CD1c-positive myeloid dendritic cell (primary cell): ENCODE measurements at regions not wholly inside any gene's neighbourhood (a gene's known extent, or its start where the extent isn't known, plus 50 kb on each side); places are given as distances from the start of the nearest gene placed in this dataset.
"Not testable (repeated sequence)": the region's sequence is repeated elsewhere in the genome, so short reads cannot be mapped to it uniquely, and the experiment has no call there.

Experiments
- DNase-seq: peaks from one replicate; pipeline ENCODE4 v3.0.0-alpha.2; 2016; ENCODE audit errors: extremely low spot score

DNA sequence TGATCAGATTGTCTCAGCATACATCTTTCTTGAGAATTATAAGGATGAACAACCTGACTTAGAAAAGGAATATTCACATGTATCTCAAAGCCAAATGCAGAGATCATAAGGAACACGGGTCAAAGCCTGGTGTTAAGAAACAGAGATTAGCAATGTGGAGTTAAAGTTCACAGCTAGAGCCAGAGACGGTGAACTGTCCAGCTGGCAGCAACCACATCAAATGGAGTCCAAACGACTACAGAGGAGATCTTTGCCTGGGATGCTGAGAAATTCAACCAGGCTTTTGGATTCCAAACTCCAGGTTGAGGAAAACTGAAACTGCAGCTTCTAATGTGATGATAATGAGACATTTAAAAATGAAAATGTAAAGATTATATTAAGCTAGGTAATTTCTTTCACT is 939.9 kb upstream of the NXPH2 start:
- no peak for DNase-seq

DNA sequence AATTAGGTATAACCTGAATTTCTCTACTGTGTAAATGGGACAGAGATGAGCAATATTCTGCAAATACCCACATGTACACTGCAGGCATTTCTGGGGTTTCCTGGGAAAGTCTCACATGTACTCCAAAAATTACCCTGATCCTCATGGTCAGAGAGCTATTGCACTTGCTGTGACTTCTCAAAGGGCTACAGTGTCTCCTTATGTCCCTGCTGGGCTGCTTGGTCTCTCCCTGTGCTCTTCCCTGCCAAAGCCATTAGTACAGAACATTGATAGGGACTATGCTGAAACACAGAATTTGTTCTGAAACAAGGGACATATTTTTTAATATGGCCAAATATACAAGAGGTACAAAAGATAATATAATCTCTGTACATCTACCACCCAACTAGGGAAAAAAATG is 924.4 kb upstream of the NXPH2 start:
- DNase-seq = no peak

DNA sequence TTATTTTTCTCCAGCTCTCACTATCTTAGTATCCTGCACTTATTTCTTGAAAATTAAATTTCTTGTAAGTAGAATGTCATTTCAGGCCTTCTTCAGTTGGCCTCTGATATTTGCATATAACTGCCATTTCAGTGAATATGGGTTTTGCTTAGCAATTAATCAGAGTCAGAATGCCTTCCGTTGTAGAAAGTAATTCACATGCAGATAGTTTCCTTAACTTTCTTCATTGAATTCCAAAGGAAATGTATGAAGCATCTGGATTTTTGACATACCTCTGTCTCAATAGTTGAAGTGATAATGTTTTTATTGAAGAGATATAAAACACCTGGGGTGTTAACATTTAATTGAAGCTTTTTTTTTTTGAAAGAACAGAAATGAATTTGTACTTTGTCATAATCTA is 914.1 kb upstream of the NXPH2 start:
- DNase-seq = no peak

DNA sequence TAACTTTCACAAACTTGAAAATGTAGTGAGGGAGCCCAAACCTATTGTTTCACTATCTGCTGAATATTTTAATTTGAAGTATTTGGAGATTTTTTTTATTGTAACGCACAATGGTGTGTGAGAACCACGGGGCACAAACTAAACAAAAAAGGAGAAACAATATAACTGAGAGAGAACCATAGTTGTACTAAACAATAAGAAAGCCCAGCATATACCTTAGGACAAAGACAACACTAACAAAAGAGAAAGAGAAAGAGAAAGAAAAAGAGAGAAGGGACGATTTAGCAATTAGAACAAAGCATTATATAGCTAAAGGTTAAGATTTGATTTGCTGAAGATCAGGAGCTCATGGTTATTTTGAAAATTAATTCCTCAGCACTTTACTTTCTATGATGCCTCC is 906.0 kb upstream of the NXPH2 start:
- no peak for DNase-seq

DNA sequence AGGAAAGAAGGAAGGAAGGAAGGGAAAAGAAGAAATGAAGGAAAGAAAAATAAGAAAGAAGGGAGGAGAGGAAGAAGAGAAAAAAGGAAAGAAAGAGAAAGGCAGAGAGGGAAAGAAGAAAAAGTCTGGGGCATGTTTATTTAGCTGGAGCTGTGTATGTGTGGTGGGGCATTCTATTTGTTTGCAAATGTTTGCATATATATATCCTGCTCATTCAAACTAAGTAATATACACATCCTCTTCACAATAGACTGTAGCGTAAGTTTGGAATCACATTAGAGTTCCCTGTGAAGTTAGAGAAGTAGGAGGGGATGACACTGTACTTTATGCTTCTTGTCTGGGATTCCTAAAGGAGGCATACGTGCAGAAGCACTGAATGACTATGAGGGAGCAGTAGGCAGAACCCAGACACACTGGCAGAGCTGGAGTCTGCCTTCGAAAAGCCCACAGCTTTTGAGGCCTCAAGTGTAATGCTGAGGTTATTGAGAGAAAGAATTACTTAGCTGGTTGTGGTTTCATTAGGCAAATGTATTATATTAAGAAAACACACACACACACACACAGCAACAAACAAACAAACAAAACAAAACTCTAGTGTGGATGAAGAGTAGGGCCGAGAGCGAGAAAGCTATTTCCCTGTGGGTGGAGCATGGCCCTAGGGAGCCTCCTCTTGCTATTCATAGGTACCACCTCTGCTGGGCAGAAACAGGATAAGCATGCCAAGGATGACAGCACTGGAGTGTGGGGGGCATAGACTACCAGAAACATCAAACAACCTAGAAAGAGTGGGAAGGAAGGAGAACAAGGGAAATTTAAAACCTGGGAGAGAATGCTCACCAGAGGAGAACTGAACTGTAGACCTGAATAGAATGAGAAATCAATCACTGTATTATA is 905.1 kb upstream of the NXPH2 start:
- no peak for DNase-seq

DNA sequence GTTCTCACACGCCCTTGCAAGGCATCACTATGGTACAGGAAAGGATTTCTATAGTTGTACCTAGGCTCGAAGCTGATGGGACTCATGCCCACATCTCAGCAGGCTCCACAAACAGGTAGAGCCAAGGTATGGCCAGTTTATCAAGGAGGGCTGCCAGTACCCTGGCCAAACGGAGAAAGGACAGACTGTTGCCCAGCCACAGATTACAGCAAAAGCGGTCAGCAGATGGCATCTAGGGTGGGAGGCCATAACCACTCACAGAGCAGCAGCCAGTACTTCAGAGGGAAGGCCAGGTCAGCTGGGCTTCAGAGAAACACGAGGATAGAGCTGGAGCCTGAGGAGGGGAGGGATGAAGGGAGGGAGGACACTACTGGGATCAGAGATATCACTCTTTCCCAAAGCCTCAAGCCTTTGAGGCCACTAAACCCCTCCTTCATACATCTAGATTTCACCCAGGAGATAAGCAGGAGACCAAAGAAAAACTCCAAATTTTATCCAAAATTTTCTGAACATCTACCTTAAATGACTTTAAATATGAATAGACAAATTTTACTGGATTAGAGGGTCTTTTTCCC is 904.2 kb upstream of the NXPH2 start:
- no peak for DNase-seq

DNA sequence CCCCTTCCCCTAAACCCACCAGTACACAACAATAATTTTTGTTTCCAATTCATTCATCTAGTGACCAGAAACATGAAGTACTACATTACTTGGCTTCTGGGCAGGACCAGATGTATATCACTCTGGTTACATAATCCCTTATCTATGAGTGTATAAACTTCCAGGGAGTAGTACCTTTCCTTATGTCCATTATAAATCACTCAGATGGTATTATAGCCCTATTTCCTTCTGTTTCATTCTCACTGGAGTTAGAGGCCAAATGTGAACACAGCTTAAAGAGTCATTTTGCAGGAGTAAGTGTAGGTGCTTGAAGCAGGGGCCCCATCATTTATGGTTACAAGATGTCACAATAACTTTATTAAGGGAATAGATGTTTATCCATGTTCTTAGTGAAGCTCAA is 894.4 kb upstream of the NXPH2 start:
- DNase-seq = no peak

DNA sequence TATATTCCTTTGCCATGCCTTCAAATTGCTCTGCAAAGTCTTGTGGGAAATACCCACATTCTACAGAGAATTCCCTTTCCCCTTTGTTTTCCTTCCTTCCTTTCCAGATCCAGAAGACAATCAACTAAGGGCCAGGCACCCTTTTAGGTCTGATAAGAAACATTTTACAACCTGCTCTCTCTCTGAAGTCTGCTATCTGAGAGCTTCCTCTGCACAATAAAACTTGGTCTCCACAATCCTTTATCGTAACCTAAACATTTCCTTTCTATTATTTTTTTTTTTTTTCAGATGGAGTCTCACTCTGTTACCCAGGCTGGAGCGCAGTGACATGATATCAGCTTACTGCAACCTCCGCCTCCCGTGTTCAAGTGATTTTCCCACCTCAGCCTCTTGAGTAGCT is 893.3 kb upstream of the NXPH2 start:
- not testable (repeated sequence) for DNase-seq

DNA sequence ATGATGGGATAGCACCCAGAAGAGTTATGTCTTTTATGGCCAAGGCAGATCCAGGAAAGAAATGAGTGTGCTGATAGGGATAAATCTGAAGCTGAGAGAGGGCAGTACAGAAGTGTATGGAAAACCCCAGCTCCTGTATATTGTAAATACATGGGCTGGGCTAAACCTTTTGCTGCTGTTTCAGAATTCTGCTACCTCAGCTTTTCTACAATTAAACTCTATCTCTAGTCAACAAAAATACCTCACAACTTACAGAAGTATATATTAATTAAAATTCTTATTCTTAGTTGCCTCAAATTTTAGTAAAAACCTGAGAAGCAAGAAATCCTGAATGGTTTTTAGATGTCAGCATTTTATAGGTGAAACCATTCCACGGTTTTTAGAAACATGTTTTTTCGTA is 889.5 kb upstream of the NXPH2 start:
- no peak for DNase-seq

DNA sequence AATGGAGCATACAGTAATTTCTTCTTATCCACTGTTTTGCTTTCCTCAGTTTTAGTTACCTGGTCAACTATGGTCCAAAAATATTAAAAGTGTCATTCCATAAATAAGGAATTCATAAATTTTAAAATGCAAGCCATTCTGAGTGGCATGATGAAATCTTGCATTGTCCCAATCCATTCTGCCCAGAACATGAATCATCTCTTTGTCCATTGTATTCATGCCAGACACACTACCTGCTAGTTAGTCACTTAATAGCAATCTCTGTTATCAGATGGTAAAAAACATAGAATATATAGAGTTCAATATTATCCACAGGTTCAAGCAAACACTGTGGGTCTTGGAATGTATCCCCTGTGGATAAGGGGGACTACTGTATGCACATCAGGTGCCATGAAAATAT is 872.2 kb upstream of the NXPH2 start:
- DNase-seq = no peak

DNA sequence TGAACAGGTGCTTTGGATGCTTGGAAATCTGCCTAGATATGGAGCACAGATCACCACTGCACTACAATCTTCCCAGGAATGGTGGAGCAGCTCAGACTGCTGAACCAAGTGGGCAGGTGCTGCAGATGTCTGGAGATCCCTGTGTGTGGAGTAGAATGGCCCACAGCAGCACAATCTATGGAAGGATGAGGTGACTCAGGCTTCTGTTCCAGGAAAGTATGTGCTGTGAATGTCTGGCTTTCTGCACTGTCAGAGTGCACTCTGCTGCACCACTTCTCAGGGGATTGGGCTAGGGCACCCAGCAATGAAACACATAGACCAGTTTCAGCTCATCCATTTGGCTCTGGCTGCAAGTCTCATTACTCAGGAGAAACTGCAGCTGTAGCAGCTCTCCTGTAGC is 865.4 kb upstream of the NXPH2 start:
- no peak for DNase-seq

DNA sequence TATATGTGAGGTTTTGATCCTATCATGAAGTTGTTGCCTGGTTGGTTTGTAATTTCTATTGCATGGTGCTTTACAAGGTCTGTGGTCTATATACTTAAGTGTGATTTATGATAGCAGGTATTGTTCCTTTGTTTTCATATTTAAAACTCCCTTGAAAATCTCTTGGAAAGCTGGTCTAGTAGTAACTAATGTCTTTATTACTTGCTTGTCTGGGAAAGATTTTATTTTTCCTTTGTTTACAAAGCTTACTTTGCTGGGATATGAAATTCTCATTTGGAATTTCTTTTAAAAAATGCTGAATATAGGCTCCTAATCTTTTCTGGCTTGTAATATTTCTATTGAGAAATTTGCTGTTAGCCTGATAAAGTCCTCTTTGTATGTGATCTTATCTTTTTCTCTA is 862.9 kb upstream of the NXPH2 start:
- no peak for DNase-seq

DNA sequence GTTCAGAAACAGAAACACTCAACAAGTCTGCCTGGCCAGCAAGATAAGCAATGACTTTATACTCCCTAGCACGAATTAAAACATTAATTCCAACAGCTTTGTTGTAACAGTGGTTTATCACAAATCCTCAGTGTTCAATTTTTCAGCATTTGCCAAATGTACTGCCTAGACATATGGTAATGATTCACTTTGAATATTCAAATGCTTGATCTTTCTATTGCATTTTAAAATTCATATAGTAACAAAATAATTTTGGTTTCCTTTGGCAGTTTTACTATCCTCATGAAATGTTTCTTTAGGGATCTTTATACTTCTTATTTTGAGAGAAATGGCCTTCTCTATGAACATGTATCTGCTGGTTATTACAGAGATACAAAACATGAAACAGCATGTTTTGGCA is 851.8 kb upstream of the NXPH2 start:
- no peak for DNase-seq

DNA sequence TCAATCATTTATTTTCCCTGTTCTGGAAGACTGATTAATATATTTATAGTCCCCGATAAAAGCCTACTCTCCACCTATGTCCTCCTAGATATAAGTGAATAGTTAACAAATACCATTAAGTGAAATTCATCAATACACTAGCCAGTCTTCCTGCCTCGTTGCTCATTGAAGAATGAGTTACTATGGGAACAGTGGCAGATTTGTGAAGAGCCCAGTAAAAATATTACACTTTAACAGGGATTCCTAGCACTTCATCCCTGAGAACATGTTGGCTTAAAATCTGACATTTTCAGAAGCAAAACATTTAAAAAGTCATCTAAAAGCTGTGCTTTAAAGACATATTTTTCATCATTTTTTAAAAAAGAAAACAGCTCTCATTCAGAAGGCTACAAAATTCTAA is 848.7 kb upstream of the NXPH2 start:
- no peak for DNase-seq

DNA sequence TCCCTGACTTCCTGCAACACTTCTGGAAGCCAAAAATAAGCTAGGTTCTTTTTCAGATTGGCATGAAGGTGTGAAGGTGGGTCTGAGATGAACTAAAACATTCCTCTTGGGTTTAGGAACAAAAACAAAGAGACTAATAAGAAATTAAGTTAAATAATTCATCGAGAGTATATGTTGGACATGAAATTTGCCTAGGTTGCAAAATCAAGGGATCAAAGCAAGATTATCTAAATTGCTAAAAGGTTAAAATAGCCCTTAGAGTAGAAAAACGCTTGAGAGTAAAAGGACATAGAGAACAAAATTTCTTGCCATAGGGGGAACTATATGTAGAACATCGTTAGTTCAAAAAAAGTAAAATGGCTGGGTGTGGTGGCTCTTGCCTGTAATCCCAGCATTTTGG is 845.9 kb upstream of the NXPH2 start:
- DNase-seq = no peak

DNA sequence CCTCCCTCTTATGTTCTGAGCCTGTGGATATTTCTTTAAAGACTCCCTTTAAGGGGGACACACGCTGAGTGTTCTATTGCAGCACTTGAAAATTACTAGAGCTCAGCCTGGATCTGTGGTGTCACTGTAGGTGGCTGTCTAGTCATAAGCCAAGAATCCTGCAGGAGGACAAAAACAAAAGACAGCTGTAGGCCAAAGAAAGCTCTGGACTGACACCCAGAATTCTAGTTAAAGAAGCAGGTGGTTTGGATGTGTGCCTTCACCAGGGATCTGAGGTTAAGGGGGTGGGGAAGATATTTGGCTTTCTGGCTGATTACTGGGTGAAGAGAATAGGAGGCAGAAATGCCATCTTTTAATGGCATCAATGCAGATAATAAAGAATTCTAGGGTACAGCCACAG is 842.5 kb upstream of the NXPH2 start:
- DNase-seq = no peak

DNA sequence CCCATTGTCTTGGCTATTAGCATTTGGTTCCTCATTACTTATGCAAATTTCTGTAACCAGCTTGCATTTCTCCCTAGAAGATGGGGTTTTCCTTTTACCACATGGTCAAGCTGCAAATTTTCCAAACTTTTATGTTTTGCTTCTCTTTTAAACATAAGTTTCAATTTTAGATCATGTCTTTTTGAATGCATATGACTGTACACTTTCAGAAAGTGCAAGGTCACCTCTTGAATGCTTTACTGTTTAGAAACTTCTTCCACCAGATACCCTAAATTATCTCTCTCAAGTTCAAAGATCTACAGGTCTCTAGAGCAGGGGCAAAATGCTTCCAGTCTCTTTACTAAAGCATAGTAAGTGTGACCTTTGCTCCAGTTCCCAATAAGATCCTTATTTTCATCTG is 837.6 kb upstream of the NXPH2 start:
- no peak for DNase-seq

DNA sequence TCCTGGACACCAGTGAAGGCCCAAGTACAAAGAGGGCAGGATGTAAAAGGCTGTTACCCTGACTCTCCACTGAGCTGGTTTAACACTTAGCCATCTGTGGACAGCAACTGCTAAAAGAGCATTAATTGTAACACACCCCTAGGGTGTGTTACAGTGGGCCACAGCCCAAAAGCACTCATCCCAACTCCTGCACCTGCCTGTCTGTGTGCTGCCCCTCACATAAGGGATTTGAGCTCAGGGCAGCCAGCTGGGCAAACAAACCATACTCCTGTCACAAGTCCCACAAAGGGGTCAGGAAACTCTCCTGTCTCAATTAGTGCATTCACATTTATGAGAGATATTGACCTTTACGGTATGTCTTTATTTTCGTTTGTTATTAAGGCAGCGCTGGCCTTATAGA is 833.1 kb upstream of the NXPH2 start:
- no peak for DNase-seq

DNA sequence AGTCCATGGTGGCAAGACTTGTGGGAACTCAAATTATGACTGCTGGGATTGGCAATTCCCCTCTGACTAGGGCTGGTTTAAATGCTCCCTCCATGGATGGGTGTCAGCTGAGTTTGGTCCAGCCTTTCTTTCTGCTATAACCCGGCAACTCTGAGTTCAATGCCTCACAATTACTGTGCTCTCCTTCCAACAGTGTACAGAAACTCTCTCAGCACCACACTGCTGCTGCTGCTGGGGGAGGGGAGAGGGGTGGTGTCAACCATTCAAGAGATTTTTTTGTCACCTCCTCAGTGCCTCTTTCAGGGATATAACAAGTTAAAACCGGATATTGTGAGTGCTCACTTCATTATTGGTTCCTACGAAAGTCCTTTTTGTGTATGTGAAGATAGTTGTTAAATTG is 830.3 kb upstream of the NXPH2 start:
- no peak for DNase-seq

DNA sequence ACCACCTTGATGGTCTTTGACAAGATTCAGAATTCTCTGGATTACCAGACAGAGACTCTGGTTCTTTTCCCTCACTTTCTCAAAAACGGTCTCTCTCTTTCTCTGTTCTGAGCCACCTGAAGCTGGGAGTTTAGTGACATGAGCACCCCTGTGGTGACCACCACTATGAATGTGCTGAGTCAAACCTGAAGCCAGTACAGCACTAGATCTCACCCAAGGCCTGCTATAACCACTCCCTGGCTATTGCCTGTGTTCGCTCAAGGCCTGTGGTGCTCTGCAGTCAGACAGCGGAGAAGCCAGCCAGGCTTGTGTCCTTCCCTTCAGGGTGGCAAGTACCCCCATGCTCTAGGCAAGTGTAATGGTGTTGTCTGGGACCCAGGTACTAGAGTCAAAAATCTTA is 828.9 kb upstream of the NXPH2 start:
- no peak for DNase-seq

DNA sequence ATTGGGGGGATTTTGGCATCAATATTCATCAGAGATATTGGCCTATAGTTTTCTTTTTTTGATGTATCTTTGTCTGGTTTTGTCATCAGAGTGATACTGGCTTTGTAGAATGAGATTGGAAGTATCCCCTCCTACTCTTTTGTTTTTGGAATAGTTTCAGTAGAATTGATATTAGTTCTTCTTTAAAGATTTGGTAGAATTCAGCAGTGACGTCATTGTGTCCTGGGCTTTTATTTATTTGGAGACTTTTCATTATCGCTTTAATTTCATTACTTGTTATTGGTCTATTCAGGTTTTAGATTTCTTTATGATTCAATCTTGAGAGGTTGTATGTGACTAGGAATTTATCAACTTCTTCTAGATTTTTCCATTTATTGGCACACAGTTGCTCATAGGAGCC is 825.5 kb upstream of the NXPH2 start:
- DNase-seq = no peak

DNA sequence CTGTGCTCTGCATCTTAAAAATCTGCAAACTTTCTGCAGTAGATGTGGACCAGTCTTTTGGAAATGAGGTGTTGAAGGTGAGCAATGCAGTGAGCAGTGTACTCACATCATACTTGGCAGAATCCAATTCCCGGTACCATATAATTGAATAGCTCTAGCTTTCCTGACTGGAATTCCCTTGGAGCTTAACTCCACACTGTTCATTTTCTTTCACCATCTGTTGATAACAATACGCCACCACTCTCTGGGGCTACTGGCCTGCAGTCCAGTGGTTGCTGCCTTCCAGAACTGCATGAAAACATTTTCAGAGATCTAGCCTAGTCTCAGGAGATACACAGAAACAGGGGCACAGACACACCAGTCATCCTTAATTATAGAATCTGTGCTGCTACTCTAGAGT is 820.0 kb upstream of the NXPH2 start:
- DNase-seq = no peak

DNA sequence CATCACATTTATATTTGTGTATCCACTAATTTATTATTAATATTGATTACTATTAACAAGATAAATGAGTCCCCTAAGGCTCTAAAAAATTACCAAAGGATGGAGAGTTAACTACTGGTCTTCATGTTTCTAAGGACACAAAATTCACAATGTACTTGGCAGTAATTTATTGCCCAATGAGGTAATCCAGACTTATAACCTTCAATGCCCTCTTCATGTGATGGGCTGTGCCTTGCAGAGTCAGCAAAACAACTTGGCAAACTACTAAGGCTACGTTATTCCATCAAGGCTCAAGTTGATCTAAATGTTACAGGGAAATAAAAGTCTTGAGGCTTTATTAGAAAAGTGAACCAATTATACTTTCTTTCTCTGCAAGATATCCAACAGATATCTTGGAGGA is 804.9 kb upstream of the NXPH2 start:
- no peak for DNase-seq

DNA sequence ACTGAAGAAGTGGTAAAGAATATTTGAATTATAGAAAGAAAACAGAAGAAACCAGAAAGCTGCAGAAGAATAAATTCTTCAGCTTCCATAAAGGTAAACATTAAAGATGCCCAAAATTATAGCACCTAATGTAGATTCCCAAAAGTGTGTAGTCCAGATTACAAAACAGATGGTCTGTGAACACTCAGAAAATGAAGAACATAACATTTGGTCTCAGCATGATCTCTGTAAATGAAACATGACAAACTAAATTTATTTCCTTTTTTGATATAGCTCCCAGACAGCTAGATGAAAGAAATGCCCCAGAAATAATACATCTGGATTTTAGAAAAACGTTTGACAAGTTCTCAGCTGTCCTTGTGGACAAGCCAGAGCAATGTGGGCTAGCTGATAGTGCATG is 794.2 kb upstream of the NXPH2 start:
- DNase-seq = no peak
